ENCODE measurements at regions not wholly inside any gene's neighbourhood (a gene's known extent, or its start where the extent isn't known, plus 50 kb on each side); places are given as distances from the start of the nearest gene placed in this dataset.

GRCh38 chr6:121810158-121811032 lies 374.9 kb downstream of the GJA1 start:
- no peak for TF ChIP-seq XRCC3 (IDR thresholded peaks at IDR 0.05)
- TF ChIP-seq KLF1 (tag; IDR thresholded peaks at IDR 0.05): no peak
- no peak for TF ChIP-seq CTCF (IDR thresholded peaks at IDR 0.05 in 2 of 3, conservative IDR thresholded peaks at IDR 0.05 in 1 of 3; ENCODE audit: insufficient read depth in 2 of 3, low read depth in 1 of 3, low read length in 3 of 3)
- no peak for TF ChIP-seq KDM2B (CRISPR knock-in tag; IDR thresholded peaks at IDR 0.05)
- no peak for TF ChIP-seq ATF2 (CRISPR knock-in tag; IDR thresholded peaks at IDR 0.05)
- no peak for TF ChIP-seq POLR2A (conservative IDR thresholded peaks at IDR 0.05)
- TF ChIP-seq MAFK (IDR thresholded peaks at IDR 0.05; ENCODE audit: low read length): no peak
- no peak for TF ChIP-seq BCL6 (CRISPR knock-in tag; IDR thresholded peaks at IDR 0.05)

Measured in K562 (cell line).